GM23338 (cell line): ENCODE measurements at regions not wholly inside any gene's neighbourhood (a gene's known extent, or its start where the extent isn't known, plus 50 kb on each side); places are given as distances from the start of the nearest gene placed in this dataset.

Source experiments
- ATAC-seq: fragments of 200-7000 bp; cut with Tn5 transposase; 3 replicates; pipeline ENCODE4 v1.9.1; 2020
- DNase-seq: peaks from one replicate; pipeline ENCODE4 v3.0.0-alpha.2; 2015; ENCODE audit warnings: low spot score
- H2AFZ ChIP-seq: fragments of 200-600 bp; sonication (generic); 2 replicates; pipeline ENCODE4 v1.8.0; 2016; ENCODE audit warnings: antibody characterized with exemption, mild to moderate bottlenecking, moderate library complexity
- H3F3A ChIP-seq: fragments of 200-600 bp; sonication (generic); replicated peaks from 2 replicates; pipeline ENCODE4 v1.8.0; 2017; ENCODE audit warnings: antibody characterized with exemption, mixed run types, low read depth
- H3K27ac ChIP-seq: fragments of 200-600 bp; sonication (generic); 2 replicates; pipeline ENCODE4 v1.6.1; 2016; ENCODE audit warnings: low read depth
- H3K27me3 ChIP-seq: fragments of 200-600 bp; sonication (generic); 2 replicates; pipeline ENCODE4 v1.8.0; 2016; ENCODE audit warnings: mild to moderate bottlenecking, mixed run types, moderate library complexity; ENCODE audit not compliant: insufficient read depth
- H3K36me3 ChIP-seq: fragments of 200-600 bp; sonication (generic); 2 replicates; pipeline ENCODE4 v1.8.0; 2016; ENCODE audit warnings: mild to moderate bottlenecking; ENCODE audit not compliant: insufficient read depth
- H3K4me1 ChIP-seq: fragments of 200-600 bp; sonication (generic); 2 replicates; pipeline ENCODE4 v1.8.0; 2016; ENCODE audit warnings: mild to moderate bottlenecking, moderate library complexity; ENCODE audit not compliant: insufficient read depth
- H3K4me2 ChIP-seq: fragments of 200-600 bp; sonication (generic); 2 replicates; pipeline ENCODE4 v1.7.1; 2017; ENCODE audit warnings: mixed run types
- H3K4me3 ChIP-seq: fragments of 200-600 bp; sonication (generic); 2 replicates; pipeline ENCODE4 v1.6.1; 2016; ENCODE audit warnings: mixed run types
- H3K79me2 ChIP-seq: fragments of 200-600 bp; sonication (generic); replicated peaks from 2 replicates; pipeline ENCODE4 v1.8.0; 2017; ENCODE audit warnings: mild to moderate bottlenecking; ENCODE audit not compliant: insufficient read depth
- H3K9me2 ChIP-seq: fragments of 200-600 bp; sonication (generic); 2 replicates; pipeline ENCODE4 v1.8.0; 2017; ENCODE audit not compliant: insufficient read depth
- H4K20me1 ChIP-seq: fragments of 200-600 bp; sonication (generic); replicated peaks from 2 replicates; pipeline ENCODE4 v1.8.0; 2017; ENCODE audit warnings: mild to moderate bottlenecking; ENCODE audit not compliant: insufficient read depth
- H3K27ac Mint-ChIP-seq: 2 replicates; pipeline ENCODE4 v1.8.0; 2020; ENCODE audit warnings: inconsistent platforms, mild to moderate bottlenecking, moderate library complexity, mixed read lengths
- H3K27me3 Mint-ChIP-seq: 3 replicates; pipeline ENCODE4 v1.8.0; 2022; ENCODE audit warnings: low read depth, mild to moderate bottlenecking, moderate library complexity, mixed read lengths, inconsistent platforms; ENCODE audit not compliant: insufficient read depth, poor library complexity
- H3K36me3 Mint-ChIP-seq: 3 replicates; pipeline ENCODE4 v1.8.0; 2021; ENCODE audit warnings: low read depth, mild to moderate bottlenecking, inconsistent platforms, moderate library complexity, mixed read lengths
- H3K4me1 Mint-ChIP-seq: 3 replicates; pipeline ENCODE4 v1.8.0; 2020; ENCODE audit warnings: mild to moderate bottlenecking, inconsistent platforms, mixed read lengths
- H3K4me3 Mint-ChIP-seq: 3 replicates; pipeline ENCODE4 v1.8.0; 2021; ENCODE audit warnings: moderate library complexity, mild to moderate bottlenecking, inconsistent platforms, mixed read lengths
- H3K9me3 Mint-ChIP-seq: 3 replicates; pipeline ENCODE4 v1.8.0; 2020; ENCODE audit warnings: moderate library complexity, mild to moderate bottlenecking, inconsistent platforms, mixed read lengths
- ETS1 ChIP-seq: IDR thresholded peaks from 2 replicates; pipeline ENCODE4 v1.6.1; 2016; ENCODE audit warnings: antibody characterized with exemption
- EZH2 ChIP-seq: fragments of 200-600 bp; sonication (generic); IDR thresholded peaks from one replicate; pipeline ENCODE4 v1.8.0; 2017; ENCODE audit warnings: antibody characterized with exemption, mild to moderate bottlenecking, low read depth; ENCODE audit not compliant: unreplicated experiment
- EZH2phosphoT487 ChIP-seq: fragments of 200-600 bp; sonication (generic); IDR thresholded peaks from one replicate; pipeline ENCODE4 v1.8.1; 2018; ENCODE audit warnings: antibody characterized with exemption; ENCODE audit not compliant: unreplicated experiment
- JUNB ChIP-seq: IDR thresholded peaks from one replicate; pipeline ENCODE4 v1.6.1; 2016; ENCODE audit warnings: antibody characterized with exemption; ENCODE audit not compliant: unreplicated experiment
- STAT1 ChIP-seq: IDR thresholded peaks from one replicate; pipeline ENCODE4 v1.6.1; 2016; ENCODE audit warnings: antibody characterized with exemption; ENCODE audit not compliant: unreplicated experiment
- ZNF462 ChIP-seq: fragments of 250-450 bp; sonication (Bioruptor Pico); IDR thresholded peaks from 2 replicates; pipeline ENCODE4 v1.5.0; 2020; ENCODE audit warnings: mild to moderate bottlenecking, moderate library complexity
- TF ChIP-seq, protein P1 (sequence below), 2 experiments: fragments of 200-600 bp in 1 of 2; sonication (generic) in 1 of 2; conservative IDR thresholded peaks; 2 replicates each; pipeline versions ENCODE4 v1.5.1 to v1.6.1; 2016 to 2017; ENCODE audit warnings: antibody characterized with exemption in 2 of 2, low read depth in 2 of 2, mild to moderate bottlenecking in 2 of 2, moderate library complexity in 1 of 2

GRCh38 chr20:60204601-60205000 is 246.4 kb downstream of the CDH26 start (continued):
- no peak for TF ChIP-seq ZNF462 (CRISPR knock-in tag)

GRCh38 chr20:60206259-60206658 is 248.0 kb downstream of the CDH26 start:
- Mint-ChIP-seq H3K4me3 (no peak overlapping the region), H3K36me3 (no peaks in the 10 kb centered on the region), H3K27me3 (peaks cover 14% of the 10 kb centered on the region), H3K4me1 (peaks cover 7% of the 10 kb centered on the region), H3K27ac (no peak overlapping the region), H3K9me3 (no peaks in the 10 kb centered on the region)
- H3K36me3 ChIP-seq = no peaks in the 10 kb centered on the region; the same call in 1 of the 2 replicates
- ATAC-seq (peak; percentile 84), DNase-seq (peak; percentile 49)
- H4K20me1 ChIP-seq = no peaks in the 10 kb centered on the region
- H3K4me3 ChIP-seq = no peak overlapping the region
- H3K27ac ChIP-seq = no peak overlapping the region
- H3F3A ChIP-seq = no peaks in the 10 kb centered on the region
- no peaks in the 10 kb centered on the region for H3K4me1 ChIP-seq
- H2AFZ ChIP-seq = no peak overlapping the region
- no peaks in the 10 kb centered on the region for H3K9me2 ChIP-seq
- H3K4me2 ChIP-seq = no peak overlapping the region
- no peaks in the 10 kb centered on the region for H3K79me2 ChIP-seq
- H3K27me3 ChIP-seq = no peaks in the 10 kb centered on the region
- TF ChIP-seq ZNF462 (CRISPR knock-in tag) (peak; percentile 60), ETS1 (no peak), EZH2 (no peak), STAT1 (no peak), JUNB (no peak), EZH2phosphoT487 (no peak)
- TF ChIP-seq, protein P1, sequence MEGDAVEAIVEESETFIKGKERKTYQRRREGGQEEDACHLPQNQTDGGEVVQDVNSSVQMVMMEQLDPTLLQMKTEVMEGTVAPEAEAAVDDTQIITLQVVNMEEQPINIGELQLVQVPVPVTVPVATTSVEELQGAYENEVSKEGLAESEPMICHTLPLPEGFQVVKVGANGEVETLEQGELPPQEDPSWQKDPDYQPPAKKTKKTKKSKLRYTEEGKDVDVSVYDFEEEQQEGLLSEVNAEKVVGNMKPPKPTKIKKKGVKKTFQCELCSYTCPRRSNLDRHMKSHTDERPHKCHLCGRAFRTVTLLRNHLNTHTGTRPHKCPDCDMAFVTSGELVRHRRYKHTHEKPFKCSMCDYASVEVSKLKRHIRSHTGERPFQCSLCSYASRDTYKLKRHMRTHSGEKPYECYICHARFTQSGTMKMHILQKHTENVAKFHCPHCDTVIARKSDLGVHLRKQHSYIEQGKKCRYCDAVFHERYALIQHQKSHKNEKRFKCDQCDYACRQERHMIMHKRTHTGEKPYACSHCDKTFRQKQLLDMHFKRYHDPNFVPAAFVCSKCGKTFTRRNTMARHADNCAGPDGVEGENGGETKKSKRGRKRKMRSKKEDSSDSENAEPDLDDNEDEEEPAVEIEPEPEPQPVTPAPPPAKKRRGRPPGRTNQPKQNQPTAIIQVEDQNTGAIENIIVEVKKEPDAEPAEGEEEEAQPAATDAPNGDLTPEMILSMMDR (conservative IDR thresholded peaks at IDR 0.05; ENCODE audit: low read depth in 2 of 2) = peak; percentile 39 to 57
